GM18873 (cell line): ENCODE measurements at regions not wholly inside any gene's neighbourhood (a gene's known extent, or its start where the extent isn't known, plus 50 kb on each side); places are given as distances from the start of the nearest gene placed in this dataset.

Source experiments
- ATAC-seq: cut with Tn5 transposase; IDR thresholded peaks from one replicate; pipeline ENCODE4 v1.9.1; 2021; ENCODE audit warnings: mild to moderate bottlenecking, moderate library complexity, moderate number of reproducible peaks; ENCODE audit not compliant: unreplicated experiment, low FRiP score

- ATAC-seq: no peak
These were observed 182.6 kb downstream of the TTLL2 start for GRCh38 chr6:167507376-167507945.

GRCh38 chr6:167508919-167509852, 184.3 kb downstream of the TTLL2 start:
- no peak for ATAC-seq

- no peak for ATAC-seq
These were observed 185.0 kb downstream of the TTLL2 start for GRCh38 chr6:167509853-167510220.

- ATAC-seq: no peak
These were observed 185.8 kb downstream of the TTLL2 start for GRCh38 chr6:167510648-167511047.

GRCh38 chr6:167512696-167513375, 187.9 kb downstream of the TTLL2 start:
- ATAC-seq: no peak

GRCh38 chr6:167513778-167514177, 188.9 kb downstream of the TTLL2 start:
- no peak for ATAC-seq

GRCh38 chr6:167514524-167514923, 189.6 kb downstream of the TTLL2 start:
- ATAC-seq: no peak

- no peak for ATAC-seq
These were observed 191.1 kb downstream of the TTLL2 start for GRCh38 chr6:167515873-167516507.

GRCh38 chr6:167517254-167517916, 192.5 kb downstream of the TTLL2 start:
- no peak for ATAC-seq

- no peak for ATAC-seq
These were observed 198.5 kb downstream of the TTLL2 start for GRCh38 chr6:167523426-167523825.

GRCh38 chr6:167524261-167525111, 199.6 kb downstream of the TTLL2 start:
- ATAC-seq: no peak

GRCh38 chr6:167525774-167526173, 200.9 kb downstream of the TTLL2 start:
- ATAC-seq: no peak

- no peak for ATAC-seq
These were observed 201.8 kb downstream of the TTLL2 start for GRCh38 chr6:167526465-167527368.

GRCh38 chr6:167528239-167528638, 203.4 kb downstream of the TTLL2 start:
- peak; percentile 56 for ATAC-seq

- ATAC-seq: no peak
These were observed 204.1 kb downstream of the TTLL2 start for GRCh38 chr6:167528976-167529375.

- ATAC-seq: no peak
These were observed 204.8 kb downstream of the TTLL2 start for GRCh38 chr6:167529444-167530335.

- ATAC-seq: no peak
These were observed 206.1 kb downstream of the TTLL2 start for GRCh38 chr6:167530951-167531350.
